ENCODE measurements at regions not wholly inside any gene's neighbourhood (a gene's known extent, or its start where the extent isn't known, plus 50 kb on each side); places are given as distances from the start of the nearest gene placed in this dataset.

DNA sequence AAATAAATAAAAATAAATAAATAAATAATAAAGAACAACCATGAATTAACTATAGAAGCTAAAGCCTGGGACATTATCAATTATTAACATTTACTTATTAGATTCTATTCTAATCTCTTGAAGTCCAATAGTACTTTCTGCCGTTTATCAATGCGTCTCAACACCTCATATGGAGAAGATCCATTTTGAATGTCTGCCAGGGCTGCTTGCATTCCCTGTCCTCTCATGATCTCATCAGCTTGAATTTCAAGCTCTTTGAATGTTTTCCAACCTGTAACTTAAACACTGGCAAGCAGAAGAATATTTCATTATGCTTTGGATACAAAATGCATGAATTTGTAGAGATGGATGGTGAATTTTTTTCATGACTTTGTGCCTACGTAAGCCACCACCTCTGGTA is 191.9 kb upstream of the ANKFN1 start:
- Histone ChIP-seq H3K27me3 (ENCODE audit: insufficient read depth, low read depth, low read length) (no peaks in the 10 kb centered on the region), H3K4me2 (ENCODE audit: low read length) (no peak overlapping the region), H3K27ac (ENCODE audit: low read length) (no peak overlapping the region), H3F3A (ENCODE audit: insufficient read depth, low read length, poor library complexity, severe bottlenecking) (no peaks in the 10 kb centered on the region), H3K79me2 (replicated peaks; ENCODE audit: insufficient read depth, low read length) (no peaks in the 10 kb centered on the region), H3K36me3 (ENCODE audit: insufficient read depth, low read length) (no peaks in the 10 kb centered on the region), H3K9me2 (ENCODE audit: insufficient read depth, low read length) (no peaks in the 10 kb centered on the region), H2AFZ (ENCODE audit: low read depth, low read length) (no peak overlapping the region), H3K4me3 (ENCODE audit: low read length) (no peak overlapping the region), H3K9ac (ENCODE audit: low read length) (no peak overlapping the region), H3K9me3 (ENCODE audit: low read length) (no peaks in the 10 kb centered on the region), H4K20me1 (ENCODE audit: insufficient read depth) (no peaks in the 10 kb centered on the region)
- TF ChIP-seq, protein P1, sequence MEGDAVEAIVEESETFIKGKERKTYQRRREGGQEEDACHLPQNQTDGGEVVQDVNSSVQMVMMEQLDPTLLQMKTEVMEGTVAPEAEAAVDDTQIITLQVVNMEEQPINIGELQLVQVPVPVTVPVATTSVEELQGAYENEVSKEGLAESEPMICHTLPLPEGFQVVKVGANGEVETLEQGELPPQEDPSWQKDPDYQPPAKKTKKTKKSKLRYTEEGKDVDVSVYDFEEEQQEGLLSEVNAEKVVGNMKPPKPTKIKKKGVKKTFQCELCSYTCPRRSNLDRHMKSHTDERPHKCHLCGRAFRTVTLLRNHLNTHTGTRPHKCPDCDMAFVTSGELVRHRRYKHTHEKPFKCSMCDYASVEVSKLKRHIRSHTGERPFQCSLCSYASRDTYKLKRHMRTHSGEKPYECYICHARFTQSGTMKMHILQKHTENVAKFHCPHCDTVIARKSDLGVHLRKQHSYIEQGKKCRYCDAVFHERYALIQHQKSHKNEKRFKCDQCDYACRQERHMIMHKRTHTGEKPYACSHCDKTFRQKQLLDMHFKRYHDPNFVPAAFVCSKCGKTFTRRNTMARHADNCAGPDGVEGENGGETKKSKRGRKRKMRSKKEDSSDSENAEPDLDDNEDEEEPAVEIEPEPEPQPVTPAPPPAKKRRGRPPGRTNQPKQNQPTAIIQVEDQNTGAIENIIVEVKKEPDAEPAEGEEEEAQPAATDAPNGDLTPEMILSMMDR (IDR thresholded peaks at IDR 0.05; ENCODE audit: poor library complexity, severe bottlenecking) = no peak
- TF ChIP-seq RAD21 (conservative IDR thresholded peaks at IDR 0.05) (no peak), SMC3 (conservative IDR thresholded peaks at IDR 0.05; ENCODE audit: poor library complexity) (no peak), EZH2 (IDR thresholded peaks at IDR 0.05; ENCODE audit: borderline replicate concordance, insufficient read depth, low read length, poor library complexity, severe bottlenecking) (no peak), EP300 (conservative IDR thresholded peaks at IDR 0.05; ENCODE audit: poor library complexity, severe bottlenecking) (no peak), POLR2AphosphoS5 (IDR thresholded peaks at IDR 0.05) (no peak), TAF1 (IDR thresholded peaks at IDR 0.05; ENCODE audit: low read depth) (no peak), MXI1 (conservative IDR thresholded peaks at IDR 0.05; ENCODE audit: poor library complexity, severe bottlenecking) (no peak)
- TF ChIP-seq, protein P2, sequence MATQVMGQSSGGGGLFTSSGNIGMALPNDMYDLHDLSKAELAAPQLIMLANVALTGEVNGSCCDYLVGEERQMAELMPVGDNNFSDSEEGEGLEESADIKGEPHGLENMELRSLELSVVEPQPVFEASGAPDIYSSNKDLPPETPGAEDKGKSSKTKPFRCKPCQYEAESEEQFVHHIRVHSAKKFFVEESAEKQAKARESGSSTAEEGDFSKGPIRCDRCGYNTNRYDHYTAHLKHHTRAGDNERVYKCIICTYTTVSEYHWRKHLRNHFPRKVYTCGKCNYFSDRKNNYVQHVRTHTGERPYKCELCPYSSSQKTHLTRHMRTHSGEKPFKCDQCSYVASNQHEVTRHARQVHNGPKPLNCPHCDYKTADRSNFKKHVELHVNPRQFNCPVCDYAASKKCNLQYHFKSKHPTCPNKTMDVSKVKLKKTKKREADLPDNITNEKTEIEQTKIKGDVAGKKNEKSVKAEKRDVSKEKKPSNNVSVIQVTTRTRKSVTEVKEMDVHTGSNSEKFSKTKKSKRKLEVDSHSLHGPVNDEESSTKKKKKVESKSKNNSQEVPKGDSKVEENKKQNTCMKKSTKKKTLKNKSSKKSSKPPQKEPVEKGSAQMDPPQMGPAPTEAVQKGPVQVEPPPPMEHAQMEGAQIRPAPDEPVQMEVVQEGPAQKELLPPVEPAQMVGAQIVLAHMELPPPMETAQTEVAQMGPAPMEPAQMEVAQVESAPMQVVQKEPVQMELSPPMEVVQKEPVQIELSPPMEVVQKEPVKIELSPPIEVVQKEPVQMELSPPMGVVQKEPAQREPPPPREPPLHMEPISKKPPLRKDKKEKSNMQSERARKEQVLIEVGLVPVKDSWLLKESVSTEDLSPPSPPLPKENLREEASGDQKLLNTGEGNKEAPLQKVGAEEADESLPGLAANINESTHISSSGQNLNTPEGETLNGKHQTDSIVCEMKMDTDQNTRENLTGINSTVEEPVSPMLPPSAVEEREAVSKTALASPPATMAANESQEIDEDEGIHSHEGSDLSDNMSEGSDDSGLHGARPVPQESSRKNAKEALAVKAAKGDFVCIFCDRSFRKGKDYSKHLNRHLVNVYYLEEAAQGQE (IDR thresholded peaks at IDR 0.05; ENCODE audit: borderline replicate concordance) = no peak

DNA sequence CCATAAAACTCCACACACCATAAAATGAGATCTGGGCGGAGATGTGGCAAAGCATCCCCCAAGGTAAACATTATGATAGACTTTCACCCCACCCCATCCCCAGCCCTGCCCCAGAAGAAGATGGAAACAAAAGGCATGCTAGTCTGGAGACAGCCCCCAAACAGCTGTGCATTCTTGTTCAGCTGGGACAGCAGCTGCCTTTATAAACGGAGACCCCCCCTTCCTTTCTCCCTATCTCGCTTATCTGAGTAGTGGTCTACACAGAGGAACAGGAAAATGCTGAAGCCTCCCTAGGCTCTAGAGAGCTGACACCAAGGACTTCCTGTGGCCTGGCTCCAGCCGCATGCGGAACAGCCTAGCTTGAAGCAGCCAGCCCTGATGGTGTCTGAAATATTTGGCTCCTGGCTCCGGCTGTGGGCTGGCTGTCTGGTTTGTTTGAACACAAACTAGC is 190.3 kb upstream of the ANKFN1 start:
- no peak overlapping the region for H3K9ac ChIP-seq (ENCODE audit: low read length)
- H3K4me2 ChIP-seq (ENCODE audit: low read length) = no peak overlapping the region
- H2AFZ ChIP-seq (ENCODE audit: low read depth, low read length) = no peak overlapping the region
- no peaks in the 10 kb centered on the region for H3K9me2 ChIP-seq (ENCODE audit: insufficient read depth, low read length)
- H3K4me3 ChIP-seq (ENCODE audit: low read length) = no peak overlapping the region
- H3K36me3 ChIP-seq (ENCODE audit: insufficient read depth, low read length) = no peaks in the 10 kb centered on the region
- H3K27ac ChIP-seq (ENCODE audit: low read length) = no peak overlapping the region
- H4K20me1 ChIP-seq (ENCODE audit: insufficient read depth) = no peaks in the 10 kb centered on the region
- H3K27me3 ChIP-seq (ENCODE audit: insufficient read depth, low read depth, low read length) = no peaks in the 10 kb centered on the region
- TF ChIP-seq EZH2 (IDR thresholded peaks at IDR 0.05; ENCODE audit: borderline replicate concordance, insufficient read depth, low read length, poor library complexity, severe bottlenecking) = no peak
- TF ChIP-seq EP300 (conservative IDR thresholded peaks at IDR 0.05; ENCODE audit: poor library complexity, severe bottlenecking) = no peak
- no peaks in the 10 kb centered on the region for H3K9me3 ChIP-seq (ENCODE audit: low read length)
- no peaks in the 10 kb centered on the region for H3F3A ChIP-seq (ENCODE audit: insufficient read depth, low read length, poor library complexity, severe bottlenecking)
- no peaks in the 10 kb centered on the region for H3K79me2 ChIP-seq (replicated peaks; ENCODE audit: insufficient read depth, low read length)

- Histone ChIP-seq H3K9me2 (ENCODE audit: insufficient read depth, low read length) (no peaks in the 10 kb centered on the region), H3K4me3 (ENCODE audit: low read length) (no peak overlapping the region), H2AFZ (ENCODE audit: low read depth, low read length) (no peak overlapping the region), H3K9ac (ENCODE audit: low read length) (no peak overlapping the region), H3F3A (ENCODE audit: insufficient read depth, low read length, poor library complexity, severe bottlenecking) (no peaks in the 10 kb centered on the region), H3K36me3 (ENCODE audit: insufficient read depth, low read length) (no peaks in the 10 kb centered on the region), H3K27ac (ENCODE audit: low read length) (no peak overlapping the region), H3K27me3 (ENCODE audit: insufficient read depth, low read depth, low read length) (no peaks in the 10 kb centered on the region), H3K4me2 (ENCODE audit: low read length) (no peak overlapping the region), H3K79me2 (replicated peaks; ENCODE audit: insufficient read depth, low read length) (no peaks in the 10 kb centered on the region), H3K9me3 (ENCODE audit: low read length) (no peaks in the 10 kb centered on the region), H4K20me1 (ENCODE audit: insufficient read depth) (no peaks in the 10 kb centered on the region)
- TF ChIP-seq, protein P1 (IDR thresholded peaks at IDR 0.05; ENCODE audit: poor library complexity, severe bottlenecking) = no peak
- no peak for TF ChIP-seq EP300 (conservative IDR thresholded peaks at IDR 0.05; ENCODE audit: poor library complexity, severe bottlenecking)
- TF ChIP-seq POLR2AphosphoS5 (IDR thresholded peaks at IDR 0.05) = no peak
- TF ChIP-seq SMC3 (conservative IDR thresholded peaks at IDR 0.05; ENCODE audit: poor library complexity) = no peak
- TF ChIP-seq RAD21 (conservative IDR thresholded peaks at IDR 0.05) = no peak
- TF ChIP-seq, protein P2 (IDR thresholded peaks at IDR 0.05; ENCODE audit: borderline replicate concordance) = no peak
- TF ChIP-seq MXI1 (conservative IDR thresholded peaks at IDR 0.05; ENCODE audit: poor library complexity, severe bottlenecking) = no peak
- TF ChIP-seq TAF1 (IDR thresholded peaks at IDR 0.05; ENCODE audit: low read depth) = no peak
- TF ChIP-seq EZH2 (IDR thresholded peaks at IDR 0.05; ENCODE audit: borderline replicate concordance, insufficient read depth, low read length, poor library complexity, severe bottlenecking) = no peak
Measured at GRCh38 chr17:55964191-55964590, 189.1 kb upstream of the ANKFN1 start.
